Endodermal cell (in vitro differentiated cells): ENCODE measurements at regions not wholly inside any gene's neighbourhood (a gene's known extent, or its start where the extent isn't known, plus 50 kb on each side); places are given as distances from the start of the nearest gene placed in this dataset.

ENCODE experiments used
- DNase-seq: peaks from one replicate; pipeline ENCODE4 v3.0.0-alpha.2; 2017
- H3K27ac ChIP-seq: 2 replicates; pipeline ENCODE4 v1.5.1; 2013; ENCODE audit warnings: mild to moderate bottlenecking, low read depth, low read length, moderate library complexity
- H3K27me3 ChIP-seq: 2 replicates; pipeline ENCODE4 v1.6.1; 2013; ENCODE audit warnings: mild to moderate bottlenecking, low read length, moderate library complexity; ENCODE audit not compliant: insufficient read depth, control insufficient read depth, poor library complexity, severe bottlenecking
- H3K36me3 ChIP-seq: 2 replicates; pipeline ENCODE4 v1.7.0; 2013; ENCODE audit warnings: mild to moderate bottlenecking, low read length, moderate library complexity; ENCODE audit not compliant: control insufficient read depth, insufficient read depth
- H3K4me1 ChIP-seq: one replicate; pipeline ENCODE4 v1.7.0; 2013; ENCODE audit warnings: low read length; ENCODE audit not compliant: control insufficient read depth, insufficient read depth
- H3K4me3 ChIP-seq: 2 replicates; pipeline ENCODE4 v1.5.1; 2013; ENCODE audit warnings: mild to moderate bottlenecking, low read length, moderate library complexity
- H3K9ac ChIP-seq: 2 replicates; pipeline ENCODE4 v1.6.1; 2013; ENCODE audit warnings: mild to moderate bottlenecking, low read length, moderate library complexity; ENCODE audit not compliant: poor library complexity, severe bottlenecking; ENCODE audit errors: extremely low read depth
- H3K9me3 ChIP-seq: 2 replicates; pipeline ENCODE4 v1.6.1; 2013; ENCODE audit warnings: mild to moderate bottlenecking, low read length, moderate library complexity; ENCODE audit not compliant: control insufficient read depth
- H3K27ac Mint-ChIP-seq: 2 replicates; pipeline ENCODE4 v1.8.0; 2020; ENCODE audit warnings: mixed read lengths
- H3K27me3 Mint-ChIP-seq: 2 replicates; pipeline ENCODE4 v1.8.0; 2021; ENCODE audit warnings: mild to moderate bottlenecking, mixed read lengths; ENCODE audit not compliant: insufficient read depth
- H3K36me3 Mint-ChIP-seq: 2 replicates; pipeline ENCODE4 v1.8.0; 2020; ENCODE audit warnings: low read depth, mixed read lengths
- H3K4me1 Mint-ChIP-seq: 2 replicates; pipeline ENCODE4 v1.8.0; 2020; ENCODE audit warnings: mixed read lengths
- H3K4me3 Mint-ChIP-seq: 2 replicates; pipeline ENCODE4 v1.8.0; 2020; ENCODE audit warnings: mild to moderate bottlenecking, moderate library complexity, mixed read lengths
- H3K9me3 Mint-ChIP-seq: 2 replicates; pipeline ENCODE4 v1.8.0; 2020; ENCODE audit warnings: mild to moderate bottlenecking, mixed read lengths
- WGBS, 2 experiments: methylation state at CpG; one replicate each; pipeline versions ENCODE4 v1.1.5 to v1.1.7; 2013; ENCODE audit warnings: missing lambda C conversion rate in 2 of 2, mixed read lengths in 1 of 2; ENCODE audit not compliant: insufficient coverage in 1 of 2, insufficient read length in 1 of 2; 5-methylcytosine and 5-hydroxymethylcytosine counted together
- TF ChIP-seq, protein P1 (sequence below): fragments of 200-600 bp; sonication (generic); conservative IDR thresholded peaks from 2 replicates; pipeline ENCODE4 v1.5.0; 2021; ENCODE audit warnings: antibody characterized with exemption, mild to moderate bottlenecking

DNA sequence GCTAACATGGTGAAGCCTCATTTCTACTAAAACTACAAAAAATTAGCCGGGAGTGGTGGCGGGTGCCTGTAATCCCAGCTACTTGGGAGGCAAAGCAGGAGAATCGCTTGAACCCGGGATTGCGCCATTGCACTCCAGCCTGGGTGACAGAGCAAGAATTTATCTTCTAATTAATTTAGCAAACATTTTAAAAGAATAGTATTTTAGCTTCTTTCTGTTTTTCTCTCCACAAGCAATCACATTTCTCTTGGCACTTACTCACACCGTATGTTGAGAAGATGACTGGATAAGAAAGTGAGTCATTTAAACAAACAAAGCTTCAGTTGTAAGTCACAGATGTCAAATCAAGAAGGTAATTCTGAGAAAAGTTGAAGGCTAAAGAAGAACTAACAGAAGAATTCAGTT, 264.0 kb downstream of the ARL4A start:
- H3K27me3 Mint-ChIP-seq: no peaks in the 10 kb centered on the region
- no peak overlapping the region for H3K27ac ChIP-seq
- no peaks in the 10 kb centered on the region for H3K36me3 Mint-ChIP-seq
- no peak overlapping the region for H3K4me3 Mint-ChIP-seq
- H3K36me3 ChIP-seq: no peaks in the 10 kb centered on the region
- H3K4me1 ChIP-seq: peaks cover 7% of the 10 kb centered on the region
- H3K4me3 ChIP-seq: no peak overlapping the region
- no peak overlapping the region for H3K27ac Mint-ChIP-seq
- no peaks in the 10 kb centered on the region for H3K9me3 ChIP-seq
- H3K9me3 Mint-ChIP-seq: no peaks in the 10 kb centered on the region
- H3K27me3 ChIP-seq: no peaks in the 10 kb centered on the region
- 91 to 100% methylated on average over 3 to 6 of the region's 6 CpGs for WGBS, 2 experiments
- H3K4me1 Mint-ChIP-seq: peaks cover 9% of the 10 kb centered on the region
- DNase-seq: no peak
- no peak overlapping the region for H3K9ac ChIP-seq
- TF ChIP-seq, protein P1, sequence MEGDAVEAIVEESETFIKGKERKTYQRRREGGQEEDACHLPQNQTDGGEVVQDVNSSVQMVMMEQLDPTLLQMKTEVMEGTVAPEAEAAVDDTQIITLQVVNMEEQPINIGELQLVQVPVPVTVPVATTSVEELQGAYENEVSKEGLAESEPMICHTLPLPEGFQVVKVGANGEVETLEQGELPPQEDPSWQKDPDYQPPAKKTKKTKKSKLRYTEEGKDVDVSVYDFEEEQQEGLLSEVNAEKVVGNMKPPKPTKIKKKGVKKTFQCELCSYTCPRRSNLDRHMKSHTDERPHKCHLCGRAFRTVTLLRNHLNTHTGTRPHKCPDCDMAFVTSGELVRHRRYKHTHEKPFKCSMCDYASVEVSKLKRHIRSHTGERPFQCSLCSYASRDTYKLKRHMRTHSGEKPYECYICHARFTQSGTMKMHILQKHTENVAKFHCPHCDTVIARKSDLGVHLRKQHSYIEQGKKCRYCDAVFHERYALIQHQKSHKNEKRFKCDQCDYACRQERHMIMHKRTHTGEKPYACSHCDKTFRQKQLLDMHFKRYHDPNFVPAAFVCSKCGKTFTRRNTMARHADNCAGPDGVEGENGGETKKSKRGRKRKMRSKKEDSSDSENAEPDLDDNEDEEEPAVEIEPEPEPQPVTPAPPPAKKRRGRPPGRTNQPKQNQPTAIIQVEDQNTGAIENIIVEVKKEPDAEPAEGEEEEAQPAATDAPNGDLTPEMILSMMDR: no peak

DNA sequence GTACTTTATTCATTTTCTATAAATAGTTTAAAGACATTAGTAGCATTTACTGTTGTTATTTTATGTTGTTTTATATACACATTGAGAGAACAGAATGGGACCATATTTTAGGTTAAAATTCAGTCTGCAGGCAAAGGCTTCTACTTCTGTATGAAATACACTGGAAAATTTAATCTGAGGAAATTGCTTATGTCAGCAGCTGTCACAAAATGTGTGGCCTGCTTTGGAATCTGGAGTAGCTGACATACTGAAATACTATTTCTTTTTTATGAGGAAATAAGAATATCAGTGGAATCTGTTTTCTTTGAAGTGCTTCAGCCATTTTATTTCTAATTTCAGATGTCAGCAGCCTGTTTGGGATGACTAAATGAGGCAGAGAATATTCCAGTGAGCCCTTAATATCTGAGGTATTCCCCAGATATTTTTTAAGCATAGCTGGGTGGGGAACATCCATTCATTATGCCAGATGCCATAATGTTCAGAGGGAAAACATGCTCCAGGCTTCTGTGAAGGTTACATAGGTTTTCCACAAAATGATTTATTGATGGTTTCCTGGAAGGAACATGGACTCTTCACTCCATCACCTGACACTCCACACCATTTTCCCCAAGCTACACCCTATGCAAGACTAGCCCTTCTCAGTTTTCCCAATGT, 267.1 kb downstream of the ARL4A start:
- TF ChIP-seq, protein P1: no peak
- DNase-seq: no peak
- Histone ChIP-seq H3K9me3 (no peaks in the 10 kb centered on the region), H3K27me3 (no peaks in the 10 kb centered on the region), H3K4me1 (peaks cover 4% of the 10 kb centered on the region), H3K9ac (no peak overlapping the region), H3K4me3 (no peak overlapping the region), H3K27ac (no peak overlapping the region), H3K36me3 (no peaks in the 10 kb centered on the region)
- H3K27me3 Mint-ChIP-seq: no peaks in the 10 kb centered on the region
- no peak overlapping the region for H3K27ac Mint-ChIP-seq
- H3K4me1 Mint-ChIP-seq: peaks cover 3% of the 10 kb centered on the region
- H3K4me3 Mint-ChIP-seq: no peak overlapping the region
- H3K36me3 Mint-ChIP-seq: no peaks in the 10 kb centered on the region
- H3K9me3 Mint-ChIP-seq: no peaks in the 10 kb centered on the region

DNA sequence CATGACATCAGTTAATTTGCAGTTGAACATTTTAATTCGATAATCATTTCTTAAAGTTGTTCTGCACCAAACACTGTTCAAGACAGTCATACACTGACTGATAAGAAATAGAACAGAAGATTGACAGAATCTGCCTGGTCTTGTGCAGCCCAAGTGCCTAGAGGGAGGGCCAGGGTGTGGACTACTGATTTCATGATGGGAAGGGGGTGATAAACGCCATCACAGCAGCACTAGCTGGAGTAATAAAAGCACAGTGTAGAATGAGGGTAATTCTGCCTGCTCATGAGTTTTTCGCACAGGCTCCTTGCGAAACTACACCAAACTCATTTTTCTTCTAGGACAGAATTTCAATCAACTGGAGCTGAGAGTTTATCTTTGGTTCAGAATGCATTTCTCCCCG, 270.1 kb downstream of the ARL4A start:
- peaks cover 4% of the 10 kb centered on the region for H3K4me1 Mint-ChIP-seq
- Histone ChIP-seq H3K27ac (no peak overlapping the region), H3K4me1 (no peaks in the 10 kb centered on the region), H3K9ac (no peak overlapping the region), H3K36me3 (no peaks in the 10 kb centered on the region), H3K4me3 (no peak overlapping the region), H3K9me3 (no peaks in the 10 kb centered on the region), H3K27me3 (peaks cover 13% of the 10 kb centered on the region)
- no peak for DNase-seq
- H3K36me3 Mint-ChIP-seq: no peaks in the 10 kb centered on the region
- H3K4me3 Mint-ChIP-seq: no peak overlapping the region
- 94 to 100% methylated on average over 1 to 5 of the region's 5 CpGs for WGBS, 2 experiments
- H3K27me3 Mint-ChIP-seq: peaks cover 3% of the 10 kb centered on the region
- H3K9me3 Mint-ChIP-seq: no peaks in the 10 kb centered on the region
- H3K27ac Mint-ChIP-seq: no peak overlapping the region
- TF ChIP-seq, protein P1: no peak
